ENCODE measurements at regions not wholly inside any gene's neighbourhood (a gene's known extent, or its start where the extent isn't known, plus 50 kb on each side); places are given as distances from the start of the nearest gene placed in this dataset.

DNA sequence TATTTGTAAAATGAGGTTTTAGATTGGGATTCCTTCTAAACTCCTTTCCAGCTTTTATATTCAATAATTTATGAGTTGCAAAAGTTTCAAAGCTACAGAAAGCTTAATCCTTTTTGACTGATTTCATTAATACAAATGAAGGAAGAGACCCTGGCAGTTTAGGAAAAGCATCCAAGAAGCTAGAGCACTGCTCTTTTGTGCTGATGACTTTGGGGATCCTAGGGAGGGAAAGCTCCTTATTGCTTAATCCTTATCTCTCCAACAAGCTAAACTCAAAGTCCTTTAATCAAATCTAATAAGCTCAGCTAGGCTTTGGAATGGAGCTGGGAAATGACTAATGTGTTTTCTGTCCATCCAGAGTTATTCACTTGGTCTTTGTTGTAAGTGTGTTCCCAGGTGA, 285.4 kb downstream of the ACTR3B start:
- TF ChIP-seq CTCF (IDR thresholded peaks at IDR 0.05) = no peak
- no peak for TF ChIP-seq SMAD3 (CRISPR knock-in tag; IDR thresholded peaks at IDR 0.05; ENCODE audit: borderline replicate concordance)
- TF ChIP-seq, protein P1, sequence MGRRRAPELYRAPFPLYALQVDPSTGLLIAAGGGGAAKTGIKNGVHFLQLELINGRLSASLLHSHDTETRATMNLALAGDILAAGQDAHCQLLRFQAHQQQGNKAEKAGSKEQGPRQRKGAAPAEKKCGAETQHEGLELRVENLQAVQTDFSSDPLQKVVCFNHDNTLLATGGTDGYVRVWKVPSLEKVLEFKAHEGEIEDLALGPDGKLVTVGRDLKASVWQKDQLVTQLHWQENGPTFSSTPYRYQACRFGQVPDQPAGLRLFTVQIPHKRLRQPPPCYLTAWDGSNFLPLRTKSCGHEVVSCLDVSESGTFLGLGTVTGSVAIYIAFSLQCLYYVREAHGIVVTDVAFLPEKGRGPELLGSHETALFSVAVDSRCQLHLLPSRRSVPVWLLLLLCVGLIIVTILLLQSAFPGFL (CRISPR knock-in tag; IDR thresholded peaks at IDR 0.05; ENCODE audit: borderline replicate concordance) = no peak
- TF ChIP-seq FOXP4 (CRISPR knock-in tag; IDR thresholded peaks at IDR 0.05) = no peak
- TF ChIP-seq, protein P2, sequence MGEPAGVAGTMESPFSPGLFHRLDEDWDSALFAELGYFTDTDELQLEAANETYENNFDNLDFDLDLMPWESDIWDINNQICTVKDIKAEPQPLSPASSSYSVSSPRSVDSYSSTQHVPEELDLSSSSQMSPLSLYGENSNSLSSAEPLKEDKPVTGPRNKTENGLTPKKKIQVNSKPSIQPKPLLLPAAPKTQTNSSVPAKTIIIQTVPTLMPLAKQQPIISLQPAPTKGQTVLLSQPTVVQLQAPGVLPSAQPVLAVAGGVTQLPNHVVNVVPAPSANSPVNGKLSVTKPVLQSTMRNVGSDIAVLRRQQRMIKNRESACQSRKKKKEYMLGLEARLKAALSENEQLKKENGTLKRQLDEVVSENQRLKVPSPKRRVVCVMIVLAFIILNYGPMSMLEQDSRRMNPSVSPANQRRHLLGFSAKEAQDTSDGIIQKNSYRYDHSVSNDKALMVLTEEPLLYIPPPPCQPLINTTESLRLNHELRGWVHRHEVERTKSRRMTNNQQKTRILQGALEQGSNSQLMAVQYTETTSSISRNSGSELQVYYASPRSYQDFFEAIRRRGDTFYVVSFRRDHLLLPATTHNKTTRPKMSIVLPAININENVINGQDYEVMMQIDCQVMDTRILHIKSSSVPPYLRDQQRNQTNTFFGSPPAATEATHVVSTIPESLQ (CRISPR knock-in tag; IDR thresholded peaks at IDR 0.05) = no peak
- TF ChIP-seq JAZF1 (CRISPR knock-in tag; IDR thresholded peaks at IDR 0.05) = no peak
- no peak for TF ChIP-seq ZNF263 (CRISPR knock-in tag; IDR thresholded peaks at IDR 0.05; ENCODE audit: low read depth)
- TF ChIP-seq, protein P3, sequence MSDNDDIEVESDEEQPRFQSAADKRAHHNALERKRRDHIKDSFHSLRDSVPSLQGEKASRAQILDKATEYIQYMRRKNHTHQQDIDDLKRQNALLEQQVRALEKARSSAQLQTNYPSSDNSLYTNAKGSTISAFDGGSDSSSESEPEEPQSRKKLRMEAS (CRISPR knock-in tag; IDR thresholded peaks at IDR 0.05) = no peak

Data from WTC11 (cell line).